ENCODE measurements at regions not wholly inside any gene's neighbourhood (a gene's known extent, or its start where the extent isn't known, plus 50 kb on each side); places are given as distances from the start of the nearest gene placed in this dataset.

GRCh38 chr19:29293292-29293691 is 80.3 kb upstream of the UQCRFS1 start:
- no peaks in the 10 kb centered on the region for H3K27me3 ChIP-seq
- TF ChIP-seq CTCF (IDR thresholded peaks at IDR 0.05; ENCODE audit: low read depth, low read length): no peak
- no peaks in the 10 kb centered on the region for H3K4me1 ChIP-seq

GRCh38 chr19:29293736-29294342 is 80.9 kb upstream of the UQCRFS1 start:
- no peak for DNase-seq
- no peak overlapping the region for H3K4me3 ChIP-seq (ENCODE audit: low read depth, low read length)
- no peaks in the 10 kb centered on the region for H3K4me1 ChIP-seq
- TF ChIP-seq CTCF (IDR thresholded peaks at IDR 0.05; ENCODE audit: low read depth, low read length): no peak
- no peaks in the 10 kb centered on the region for H3K9me3 ChIP-seq
- no peaks in the 10 kb centered on the region for H3K36me3 ChIP-seq
- H3K27me3 ChIP-seq: no peaks in the 10 kb centered on the region

More at GRCh38 chr19:29293292-29293691, 80.3 kb upstream of the UQCRFS1 start:
- H3K36me3 ChIP-seq: no peaks in the 10 kb centered on the region
- no peak for DNase-seq
- H3K4me3 ChIP-seq (ENCODE audit: low read depth, low read length): no peak overlapping the region
- no peaks in the 10 kb centered on the region for H3K9me3 ChIP-seq

GRCh38 chr19:29294343-29294811 is 81.4 kb upstream of the UQCRFS1 start:
- Histone ChIP-seq H3K4me1 (no peaks in the 10 kb centered on the region), H3K9me3 (no peaks in the 10 kb centered on the region), H3K27me3 (no peaks in the 10 kb centered on the region), H3K4me3 (ENCODE audit: low read depth, low read length) (no peak overlapping the region), H3K36me3 (no peaks in the 10 kb centered on the region)
- no peak for TF ChIP-seq CTCF (IDR thresholded peaks at IDR 0.05; ENCODE audit: low read depth, low read length)
- no peak for DNase-seq

GRCh38 chr19:29295285-29295684 is 82.3 kb upstream of the UQCRFS1 start:
- Histone ChIP-seq H3K4me1 (no peaks in the 10 kb centered on the region), H3K27me3 (no peaks in the 10 kb centered on the region), H3K9me3 (no peaks in the 10 kb centered on the region), H3K4me3 (ENCODE audit: low read depth, low read length) (no peak overlapping the region), H3K36me3 (no peaks in the 10 kb centered on the region)
- no peak for DNase-seq
- TF ChIP-seq CTCF (IDR thresholded peaks at IDR 0.05; ENCODE audit: low read depth, low read length): no peak

- H3K9me3 ChIP-seq: no peaks in the 10 kb centered on the region
- no peaks in the 10 kb centered on the region for H3K36me3 ChIP-seq
- H3K4me3 ChIP-seq (ENCODE audit: low read depth, low read length): no peak overlapping the region
- no peak for TF ChIP-seq CTCF (IDR thresholded peaks at IDR 0.05; ENCODE audit: low read depth, low read length)
- no peak for DNase-seq
- H3K27me3 ChIP-seq: no peaks in the 10 kb centered on the region
- no peaks in the 10 kb centered on the region for H3K4me1 ChIP-seq
Measured at GRCh38 chr19:29297381-29297780, 84.4 kb upstream of the UQCRFS1 start.
